Hepatocyte (in vitro differentiated cells): ENCODE measurements at regions not wholly inside any gene's neighbourhood (a gene's known extent, or its start where the extent isn't known, plus 50 kb on each side); places are given as distances from the start of the nearest gene placed in this dataset.

Source experiments
- CTCF ChIP-seq: fragments of 200-600 bp; sonication (generic); IDR thresholded peaks from 2 replicates; pipeline ENCODE4 v1.5.1; 2016; ENCODE audit warnings: antibody characterized with exemption, mild to moderate bottlenecking; ENCODE audit not compliant: poor library complexity
- EZH2 ChIP-seq: fragments of 200-600 bp; sonication (generic); IDR thresholded peaks from 2 replicates; pipeline ENCODE4 v1.6.1; 2016; ENCODE audit warnings: antibody characterized with exemption, mild to moderate bottlenecking, borderline replicate concordance
- EZH2phosphoT487 ChIP-seq: fragments of 200-600 bp; sonication (generic); IDR thresholded peaks from one replicate; pipeline ENCODE4 v1.6.1; 2018; ENCODE audit warnings: antibody characterized with exemption, mild to moderate bottlenecking, low read depth, moderate library complexity; ENCODE audit not compliant: unreplicated experiment, severe bottlenecking

GRCh38 chrX:69016293-69016941 is 148.8 kb downstream of the PJA1 start:
- no peak for TF ChIP-seq CTCF
- TF ChIP-seq EZH2, result no peak
- TF ChIP-seq EZH2phosphoT487, result no peak
